HepG2 (cell line): ENCODE measurements at regions not wholly inside any gene's neighbourhood (a gene's known extent, or its start where the extent isn't known, plus 50 kb on each side); places are given as distances from the start of the nearest gene placed in this dataset.

Experiments used
- ATAC-seq: fragments of 200-7000 bp; cut with Tn5 transposase; 3 replicates; pipeline ENCODE4 v1.9.1; 2020; ENCODE audit warnings: mild to moderate bottlenecking, moderate library complexity
- BruUV-seq: library from RNA; stranded (reverse); fragments of 400-500 nt; replicated peaks from 2 replicates; lab custom pipeline; 2021; lab: Mats Ljungman, UMichigan
- CTCF ChIA-PET: fragments of 300-600 bp; formaldehyde crosslinking; extraction: SDS; loops from one replicate; lab custom pipeline; 2021; ENCODE audit warnings: low total read pairs, inconsistent platforms, low intra/inter-chr PET ratio; lab: Yijun Ruan, JAX
- POLR2A ChIA-PET: fragments of 350-600 bp; sonication (Branson Sonifier 250); formaldehyde crosslinking; loops from one replicate; lab custom pipeline; 2020; ENCODE audit warnings: antibody characterized with exemption, inconsistent platforms; lab: Yijun Ruan, JAX
- DNase-seq: peaks from one replicate; pipeline ENCODE4 v3.0.0-alpha.2; 2015; ENCODE audit warnings: low spot score
- FAIRE-seq: peaks from 3 replicates; lab custom pipeline; 2011; peaks lifted over from hg19 to GRCh38; lab: Jason Lieb, UNC
- H2AFZ ChIP-seq: one replicate; pipeline ENCODE4 v1.6.1; 2011; ENCODE audit warnings: low read length, inconsistent platforms
- H3K27ac ChIP-seq: fragments of 300-600 bp; 3 replicates; pipeline ENCODE4 v1.8.0; 2011; ENCODE audit warnings: mixed run types, mild to moderate bottlenecking, mixed read lengths, low read length, inconsistent platforms; ENCODE audit not compliant: insufficient read depth; ENCODE audit errors: extremely low read length
- H3K27me3 ChIP-seq, 2 experiments: fragments of 200-600 bp in 1 of 2; 2 replicates in 1 of 2; 3 replicates in 1 of 2; pipeline versions ENCODE4 v1.6.0 to v1.8.0; 2011; ENCODE audit warnings: low read length in 2 of 2, mild to moderate bottlenecking in 2 of 2, moderate library complexity in 2 of 2, inconsistent platforms in 1 of 2; ENCODE audit not compliant: insufficient read depth in 2 of 2, control insufficient read depth in 1 of 2
- H3K36me3 ChIP-seq, 2 experiments: fragments of 200-600 bp in 1 of 2; replicated peaks in 1 of 2; 2 replicates in 1 of 2; 3 replicates in 1 of 2; pipeline versions ENCODE4 v1.5.1 to v1.8.0; 2011; ENCODE audit warnings: low read length in 2 of 2, inconsistent platforms in 1 of 2; ENCODE audit not compliant: insufficient read depth in 2 of 2, control insufficient read depth in 1 of 2
- H3K4me1 ChIP-seq: 2 replicates; pipeline ENCODE4 v1.5.1; 2012; ENCODE audit warnings: low read length, inconsistent platforms; ENCODE audit not compliant: insufficient read depth
- H3K4me2 ChIP-seq: 2 replicates; pipeline ENCODE4 v1.6.0; 2011; ENCODE audit warnings: low read depth, low read length, inconsistent platforms
- H3K4me3 ChIP-seq, 3 experiments: fragments of 200-600 bp in 1 of 3; sonication (generic), shearing (Covaris generic) in 1 of 3; replicated peaks in 1 of 3; 2 replicates each; pipeline ENCODE4 v1.5.1; 2011 to 2016; ENCODE audit warnings: low read length in 3 of 3, inconsistent platforms in 2 of 3, low read depth in 2 of 3, mild to moderate bottlenecking in 2 of 3, control low read depth in 1 of 3, mixed read lengths in 1 of 3; ENCODE audit not compliant: insufficient read depth in 1 of 3
- H3K79me2 ChIP-seq: one replicate; pipeline ENCODE4 v1.6.1; 2011; ENCODE audit warnings: low read length, inconsistent platforms; ENCODE audit not compliant: insufficient read depth
- H3K9ac ChIP-seq: 2 replicates; pipeline ENCODE4 v1.6.0; 2011; ENCODE audit warnings: mild to moderate bottlenecking, low read depth, low read length, inconsistent platforms; ENCODE audit not compliant: insufficient read depth
- H3K9me3 ChIP-seq: 2 replicates; pipeline ENCODE4 v1.5.1; 2012; ENCODE audit warnings: mild to moderate bottlenecking, low read length
- H4K20me1 ChIP-seq: 2 replicates; pipeline ENCODE4 v1.6.0; 2011; ENCODE audit warnings: inconsistent platforms, mild to moderate bottlenecking, low read length, moderate library complexity; ENCODE audit not compliant: insufficient read depth
- ELF4 ChIP-seq: sonication (generic); formaldehyde crosslinking; IDR thresholded peaks from 2 replicates; pipeline ENCODE4 v1.5.0; 2020; ENCODE audit warnings: missing genetic modification reagents, mild to moderate bottlenecking, moderate library complexity, borderline replicate concordance
- FOXK2 ChIP-seq: fragments of 450-650 bp; IDR thresholded peaks from 2 replicates; pipeline ENCODE4 v1.6.1; 2016
- KDM3A ChIP-seq: IDR thresholded peaks from 2 replicates; pipeline ENCODE4 v1.6.1; 2018; ENCODE audit warnings: low read depth, missing compliant biosample characterization
- POLR2AphosphoS2 ChIP-seq: IDR thresholded peaks from 2 replicates; pipeline ENCODE4 v1.6.1; 2011; ENCODE audit warnings: low read depth, low read length, improper control_type of control experiment
- ZC3H13 ChIP-seq: sonication (generic); formaldehyde crosslinking; IDR thresholded peaks from 2 replicates; pipeline ENCODE4 v1.8.1; 2023; ENCODE audit warnings: mild to moderate bottlenecking, missing genetic modification reagents, moderate library complexity
- ZMAT5 ChIP-seq: sonication (generic); formaldehyde crosslinking; IDR thresholded peaks from 2 replicates; pipeline ENCODE4 v1.5.0; 2020; ENCODE audit warnings: mild to moderate bottlenecking, low read depth, missing genetic modification reagents, borderline replicate concordance
- ZNF280D ChIP-seq: sonication (generic); formaldehyde crosslinking; IDR thresholded peaks from 2 replicates; pipeline ENCODE4 v1.5.1; 2020; ENCODE audit warnings: mild to moderate bottlenecking, missing genetic modification reagents
- ZNF362 ChIP-seq: sonication (generic); formaldehyde crosslinking; IDR thresholded peaks from 2 replicates; pipeline ENCODE4 v1.4.0; 2020; ENCODE audit warnings: missing genetic modification reagents, mild to moderate bottlenecking, borderline replicate concordance
- ZNF552 ChIP-seq: sonication (generic); formaldehyde crosslinking; IDR thresholded peaks from 2 replicates; pipeline ENCODE4 v1.9.0; 2022; ENCODE audit warnings: missing genetic modification reagents, mild to moderate bottlenecking, borderline replicate concordance
- ZNF646 ChIP-seq: sonication (generic); formaldehyde crosslinking; IDR thresholded peaks from 2 replicates; pipeline ENCODE4 v1.9.0; 2021; ENCODE audit warnings: mild to moderate bottlenecking, missing genetic modification reagents
- ZNF761 ChIP-seq: sonication (generic); formaldehyde crosslinking; conservative IDR thresholded peaks from 2 replicates; pipeline ENCODE4 v1.4.0; 2020; ENCODE audit warnings: mild to moderate bottlenecking, missing genetic modification reagents
- in situ Hi-C: cut with HindIII; loops from 2 replicates; pipeline ENCODE4 v1.10.0; 2017; ENCODE audit warnings: low pct_unique_long_range_greater_than_20kb; ENCODE audit not compliant: extremely low pct_ligation_motif_present
- intact Hi-C: fragments of 100-400 bp; cut with micrococcal nuclease; formaldehyde crosslinking; loops from one replicate; pipeline ENCODE4 v1.10.0; 2022; ENCODE audit not compliant: unreplicated experiment

- TF ChIP-seq ZNF761 (CRISPR knock-in tag) (no peak), POLR2AphosphoS2 (no peak), KDM3A (CRISPR knock-in tag) (no peak), ZNF280D (CRISPR knock-in tag) (no peak)
Observed at GRCh38 chr3:1561427-1561826, 468.6 kb downstream of the CNTN6 start (continued).

GRCh38 chr3:1571736-1572135 lies 478.9 kb downstream of the CNTN6 start:
- intact Hi-C loops (no loop called here), in situ Hi-C loops (no loop called here)
- Histone ChIP-seq H3K79me2 (no peaks in the 10 kb centered on the region), H3K36me3 (no peaks in the 10 kb centered on the region), H3K9me3 (peaks cover 90% of the 10 kb centered on the region), H3K27ac (no peak overlapping the region), H4K20me1 (no peaks in the 10 kb centered on the region), H2AFZ (no peak overlapping the region), H3K4me2 (no peak overlapping the region), H3K4me1 (no peaks in the 10 kb centered on the region), H3K9ac (no peak overlapping the region), H3K4me3 (no peak overlapping the region), H3K27me3 (no peaks in the 10 kb centered on the region)
- ChIA-PET CTCF (no interaction called here), POLR2A (no interaction called here)
- no TSS peak for BruUV-seq
- DNase-seq (no peak), ATAC-seq (no peak), FAIRE-seq (no peak)
- TF ChIP-seq FOXK2 (no peak), ZNF362 (CRISPR knock-in tag) (no peak), ZNF646 (CRISPR knock-in tag) (no peak), ELF4 (CRISPR knock-in tag) (no peak), ZMAT5 (CRISPR knock-in tag) (no peak), ZC3H13 (CRISPR knock-in tag) (no peak), ZNF552 (CRISPR knock-in tag) (no peak)
